Peyer's patch (tissue), 4 donors: ENCODE measurements at regions not wholly inside any gene's neighbourhood (a gene's known extent, or its start where the extent isn't known, plus 50 kb on each side); places are given as distances from the start of the nearest gene placed in this dataset.
"Not testable (repeated sequence)": the region's sequence is repeated elsewhere in the genome, so short reads cannot be mapped to it uniquely, and the experiment has no call there.

Source experiments
- DNase-seq, 3 donors: peaks; one replicate each; pipeline ENCODE4 v3.0.0-alpha.2; 2017 to 2019
- H3K27ac ChIP-seq, 4 donors: fragments of 200-600 bp; sonication (generic); one replicate each; pipeline ENCODE4 v1.5.1; 2016 to 2019
- H3K27me3 ChIP-seq, 2 donors: fragments of 200-600 bp; sonication (generic); one replicate each; pipeline ENCODE4 v1.5.1; 2019
- H3K36me3 ChIP-seq, 3 donors: fragments of 200-600 bp; sonication (generic); one replicate each; pipeline ENCODE4 v1.5.1; 2016 to 2019
- H3K4me1 ChIP-seq, 4 donors: fragments of 200-600 bp; sonication (generic); one replicate each; pipeline ENCODE4 v1.5.1; 2016 to 2019
- H3K4me3 ChIP-seq, 4 donors: fragments of 200-600 bp; sonication (generic); 1 replicate in 3 of 4; 2 replicates in 1 of 4; pipeline ENCODE4 v1.5.1; 2016 to 2019; ENCODE audit warnings: mild to moderate bottlenecking in 1 of 4
- H3K9me3 ChIP-seq, 4 donors: fragments of 200-600 bp; sonication (generic); one replicate each; pipeline ENCODE4 v1.5.1; 2016 to 2019; ENCODE audit warnings: mild to moderate bottlenecking in 1 of 4
- POLR2A ChIP-seq, 2 donors: fragments of 450-650 bp; IDR thresholded peaks; one replicate each; pipeline ENCODE4 v1.5.1; 2017; ENCODE audit warnings: antibody characterized with exemption in 2 of 2, mild to moderate bottlenecking in 2 of 2, moderate library complexity in 2 of 2
- TF ChIP-seq, protein P1 (sequence below), 6 experiments: fragments of 450-650 bp in 4 of 6; fragments of 200-600 bp in 2 of 6; sonication (generic) in 1 of 6; IDR thresholded peaks; one replicate each; pipeline ENCODE4 v1.5.1; 2017 to 2019; ENCODE audit warnings: antibody characterized with exemption in 6 of 6, mild to moderate bottlenecking in 3 of 6, moderate library complexity in 1 of 6

DNA sequence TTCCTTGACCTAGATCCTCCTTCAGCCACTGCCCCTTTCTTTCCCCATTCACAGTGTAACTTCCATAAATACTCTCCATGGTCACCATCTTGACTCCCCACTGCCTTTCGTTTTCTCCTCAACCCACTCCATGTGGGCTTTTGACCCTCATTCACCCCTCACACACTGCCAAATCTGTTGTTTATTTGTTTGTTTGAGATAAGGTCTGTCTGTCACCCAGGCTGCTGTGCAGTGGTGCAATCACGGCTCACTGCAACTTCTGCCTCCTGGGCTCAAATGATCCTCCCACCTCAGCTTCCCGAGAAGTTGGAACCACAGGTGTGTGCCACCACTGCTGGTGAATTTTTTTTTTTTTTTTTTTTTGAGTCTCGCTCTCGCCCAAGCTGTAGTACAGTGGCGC is 162.9 kb downstream of the FGF1 start:
- H3K27ac ChIP-seq, result no peak overlapping the region
- no peaks in the 10 kb centered on the region for H3K9me3 ChIP-seq
- H3K27me3 ChIP-seq, result no peaks in the 10 kb centered on the region
- TF ChIP-seq, protein P1, sequence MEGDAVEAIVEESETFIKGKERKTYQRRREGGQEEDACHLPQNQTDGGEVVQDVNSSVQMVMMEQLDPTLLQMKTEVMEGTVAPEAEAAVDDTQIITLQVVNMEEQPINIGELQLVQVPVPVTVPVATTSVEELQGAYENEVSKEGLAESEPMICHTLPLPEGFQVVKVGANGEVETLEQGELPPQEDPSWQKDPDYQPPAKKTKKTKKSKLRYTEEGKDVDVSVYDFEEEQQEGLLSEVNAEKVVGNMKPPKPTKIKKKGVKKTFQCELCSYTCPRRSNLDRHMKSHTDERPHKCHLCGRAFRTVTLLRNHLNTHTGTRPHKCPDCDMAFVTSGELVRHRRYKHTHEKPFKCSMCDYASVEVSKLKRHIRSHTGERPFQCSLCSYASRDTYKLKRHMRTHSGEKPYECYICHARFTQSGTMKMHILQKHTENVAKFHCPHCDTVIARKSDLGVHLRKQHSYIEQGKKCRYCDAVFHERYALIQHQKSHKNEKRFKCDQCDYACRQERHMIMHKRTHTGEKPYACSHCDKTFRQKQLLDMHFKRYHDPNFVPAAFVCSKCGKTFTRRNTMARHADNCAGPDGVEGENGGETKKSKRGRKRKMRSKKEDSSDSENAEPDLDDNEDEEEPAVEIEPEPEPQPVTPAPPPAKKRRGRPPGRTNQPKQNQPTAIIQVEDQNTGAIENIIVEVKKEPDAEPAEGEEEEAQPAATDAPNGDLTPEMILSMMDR (IDR thresholded peaks at IDR 0.05), result no peak
- TF ChIP-seq POLR2A (IDR thresholded peaks at IDR 0.05), result no peak
- no peak overlapping the region for H3K4me3 ChIP-seq
- DNase-seq, result no peak
- H3K36me3 ChIP-seq, result no peaks in the 10 kb centered on the region
- H3K4me1 ChIP-seq, result no peaks in the 10 kb centered on the region

DNA sequence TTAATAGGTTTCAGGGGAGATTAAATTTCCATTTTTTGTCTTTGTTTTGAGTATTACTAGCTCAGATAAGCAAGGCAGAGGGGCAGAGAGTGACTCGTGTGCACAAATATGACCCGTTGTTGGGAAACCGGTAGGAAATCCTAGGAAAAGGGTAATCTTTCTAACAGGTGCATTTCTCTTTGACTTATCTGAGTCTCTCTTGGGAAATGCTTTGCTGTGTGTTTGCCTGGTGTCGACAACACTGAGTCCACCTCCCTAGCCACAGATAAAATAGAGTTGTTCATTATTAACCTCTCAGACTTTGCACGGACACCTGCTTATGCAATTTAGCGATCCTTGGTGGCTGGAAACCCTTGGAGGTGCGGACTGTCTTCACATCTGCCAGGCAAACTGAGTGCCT is 164.2 kb downstream of the FGF1 start:
- no peak overlapping the region for H3K27ac ChIP-seq
- no peaks in the 10 kb centered on the region for H3K27me3 ChIP-seq
- TF ChIP-seq POLR2A (IDR thresholded peaks at IDR 0.05), result no peak
- TF ChIP-seq, protein P1 (IDR thresholded peaks at IDR 0.05), result no peak
- H3K36me3 ChIP-seq, result no peaks in the 10 kb centered on the region
- no peaks in the 10 kb centered on the region for H3K4me1 ChIP-seq
- H3K4me3 ChIP-seq, result no peak overlapping the region
- H3K9me3 ChIP-seq, result no peaks in the 10 kb centered on the region
- no peak for DNase-seq

DNA sequence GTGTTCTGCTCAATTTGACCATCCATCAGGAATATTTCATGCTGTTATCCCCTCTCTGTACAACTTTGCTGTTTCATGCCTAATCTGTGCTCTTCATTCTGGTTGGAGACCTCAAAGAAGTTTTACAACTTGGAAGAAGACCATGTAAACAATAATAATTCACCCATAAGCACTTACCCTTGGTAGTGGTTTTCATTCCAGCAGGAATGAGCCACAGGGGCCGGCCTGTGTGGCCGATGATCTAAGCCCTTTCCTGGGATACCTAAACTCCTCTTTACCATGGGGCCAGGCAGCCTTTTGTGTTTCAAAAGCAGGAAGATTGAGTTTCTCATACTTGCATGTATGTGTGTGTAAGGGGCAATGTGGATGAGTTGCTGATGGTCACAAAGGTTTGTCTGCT is 165.0 kb downstream of the FGF1 start:
- Histone ChIP-seq H3K4me3 (no peak overlapping the region), H3K27me3 (no peaks in the 10 kb centered on the region), H3K9me3 (no peaks in the 10 kb centered on the region), H3K4me1 (no peaks in the 10 kb centered on the region), H3K27ac (no peak overlapping the region), H3K36me3 (no peaks in the 10 kb centered on the region)
- TF ChIP-seq, protein P1 (IDR thresholded peaks at IDR 0.05), result no peak
- TF ChIP-seq POLR2A (IDR thresholded peaks at IDR 0.05), result no peak
- no peak for DNase-seq

DNA sequence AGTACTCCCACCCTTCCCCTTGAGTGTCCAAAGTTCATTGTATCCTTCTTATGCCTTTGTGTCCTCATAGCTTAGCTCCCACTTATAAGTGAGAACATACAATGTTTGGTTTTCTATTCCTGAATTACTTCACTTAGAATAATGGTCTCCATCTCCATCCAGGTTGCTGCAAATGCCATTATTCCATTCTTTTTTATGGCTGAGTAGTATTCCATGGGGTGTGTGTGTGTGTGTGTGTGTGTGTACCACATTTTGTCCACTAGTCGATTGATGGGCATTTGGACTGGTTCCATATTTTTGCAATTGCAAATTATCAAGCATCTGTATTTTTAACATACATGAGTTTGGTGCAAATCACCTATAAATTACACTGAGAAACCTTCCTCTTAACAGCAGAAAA is 166.0 kb downstream of the FGF1 start:
- H3K36me3 ChIP-seq, H3K9me3 ChIP-seq, H3K27me3 ChIP-seq, H3K27ac ChIP-seq, H3K4me1 ChIP-seq, DNase-seq, H3K4me3 ChIP-seq: not testable (repeated sequence)

DNA sequence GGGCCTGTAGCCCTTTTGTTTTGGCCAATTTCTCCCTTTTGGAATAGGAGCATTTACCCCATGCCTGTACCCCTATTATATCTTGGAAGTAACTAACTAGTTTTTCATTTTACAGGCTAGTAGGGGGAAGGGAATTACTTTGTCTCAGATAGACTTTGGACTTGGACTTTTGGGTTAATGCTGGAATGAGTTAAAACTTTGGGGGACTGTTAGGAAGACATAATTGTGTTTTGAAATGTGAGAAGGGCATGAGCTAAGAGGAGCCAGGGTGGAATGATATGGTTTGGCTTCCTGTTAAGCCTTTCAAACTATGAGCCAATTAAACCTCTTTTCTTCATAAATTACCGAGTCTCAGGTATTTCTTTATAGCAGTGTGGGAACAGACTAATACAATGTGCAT is 168.1 kb downstream of the FGF1 start:
- Histone ChIP-seq H3K9me3 (no peaks in the 10 kb centered on the region), H3K36me3 (no peaks in the 10 kb centered on the region), H3K4me1 (no peaks in the 10 kb centered on the region), H3K27ac (no peak overlapping the region), H3K4me3 (no peak overlapping the region), H3K27me3 (no peaks in the 10 kb centered on the region)
- DNase-seq, result no peak
- TF ChIP-seq POLR2A (IDR thresholded peaks at IDR 0.05), result no peak
- TF ChIP-seq, protein P1 (IDR thresholded peaks at IDR 0.05), result no peak

DNA sequence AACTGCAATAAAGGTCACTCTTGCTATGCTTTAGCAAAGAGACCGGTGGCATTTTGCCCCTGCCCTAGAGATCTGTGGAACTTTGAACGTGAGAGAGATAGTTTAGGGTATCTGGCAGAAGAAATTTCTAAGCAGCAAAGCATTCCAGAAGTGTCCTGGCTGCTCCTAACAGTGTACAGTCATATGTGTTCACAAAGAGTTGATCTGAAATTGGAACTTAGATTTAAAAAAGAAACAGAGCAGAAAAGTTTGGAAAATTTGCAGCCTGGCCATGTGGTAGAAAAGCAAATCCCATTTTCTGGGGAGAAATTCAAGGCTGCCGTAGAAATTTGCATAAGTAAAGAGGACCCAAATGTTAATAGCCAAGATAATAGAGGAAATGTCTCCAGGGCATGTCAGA is 169.2 kb downstream of the FGF1 start:
- no peaks in the 10 kb centered on the region for H3K27me3 ChIP-seq

More for the DNA sequence above, 169.2 kb downstream of the FGF1 start:
- DNase-seq, result no peak
- TF ChIP-seq, protein P1 (IDR thresholded peaks at IDR 0.05), result no peak
- no peak for TF ChIP-seq POLR2A (IDR thresholded peaks at IDR 0.05)
- H3K9me3 ChIP-seq, result no peaks in the 10 kb centered on the region
- no peaks in the 10 kb centered on the region for H3K36me3 ChIP-seq
- H3K4me3 ChIP-seq, result no peak overlapping the region
- H3K4me1 ChIP-seq, result no peaks in the 10 kb centered on the region
- no peak overlapping the region for H3K27ac ChIP-seq
